HCEC 1CT (cell line): ENCODE measurements at regions not wholly inside any gene's neighbourhood (a gene's known extent, or its start where the extent isn't known, plus 50 kb on each side); places are given as distances from the start of the nearest gene placed in this dataset.

Experiments used
- DNase-seq: peaks from one replicate; pipeline ENCODE4 v3.0.0-alpha.2; 2017

DNA sequence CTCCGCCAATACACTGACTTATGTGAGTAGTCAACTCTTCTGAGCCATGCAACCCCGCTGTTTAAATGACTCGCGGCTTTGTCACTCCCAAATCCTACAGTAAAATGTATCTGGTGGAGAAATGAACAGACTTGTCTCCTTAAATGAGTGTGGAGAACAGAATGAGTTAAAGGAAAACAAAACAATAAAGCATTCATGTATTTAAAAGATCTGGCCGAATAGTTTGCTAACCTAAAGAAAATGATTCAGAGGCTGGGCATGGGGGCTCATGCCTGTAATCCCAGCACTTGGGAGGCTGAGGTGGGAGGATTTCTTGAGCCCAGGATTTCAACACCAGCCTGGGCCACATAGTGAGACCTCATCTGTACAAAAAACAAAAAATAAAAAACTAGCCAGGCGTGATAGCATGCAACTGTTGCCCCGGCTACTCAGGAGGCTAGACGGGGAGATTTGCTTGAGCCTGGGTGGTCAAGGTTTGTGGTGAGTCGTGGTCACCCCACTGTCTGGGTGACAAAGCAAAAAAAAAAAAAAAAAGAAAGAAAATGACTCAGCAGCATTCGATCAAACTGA lies 86.5 kb upstream of the PFKP start:
- DNase-seq: peak; percentile 21

DNA sequence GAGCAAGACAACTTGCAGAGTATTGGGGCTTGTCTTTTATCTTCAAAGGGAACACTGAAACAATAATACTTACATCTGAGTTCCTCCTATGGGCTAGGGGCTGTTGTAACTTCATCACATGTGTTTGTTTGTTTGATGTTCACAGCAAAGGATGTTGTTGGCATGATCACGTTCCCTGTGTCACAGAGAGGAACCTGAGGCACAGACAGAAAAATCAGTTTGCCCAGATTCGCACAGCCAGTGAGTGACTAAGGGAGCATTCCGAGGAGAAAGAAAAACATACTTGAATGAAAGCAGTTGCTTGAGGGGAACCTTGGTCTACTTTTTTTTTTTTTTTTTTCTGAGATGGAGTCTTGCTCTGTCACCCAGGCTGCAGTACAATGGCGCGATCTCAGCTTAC lies 87.2 kb upstream of the PFKP start:
- DNase-seq: no peak

DNA sequence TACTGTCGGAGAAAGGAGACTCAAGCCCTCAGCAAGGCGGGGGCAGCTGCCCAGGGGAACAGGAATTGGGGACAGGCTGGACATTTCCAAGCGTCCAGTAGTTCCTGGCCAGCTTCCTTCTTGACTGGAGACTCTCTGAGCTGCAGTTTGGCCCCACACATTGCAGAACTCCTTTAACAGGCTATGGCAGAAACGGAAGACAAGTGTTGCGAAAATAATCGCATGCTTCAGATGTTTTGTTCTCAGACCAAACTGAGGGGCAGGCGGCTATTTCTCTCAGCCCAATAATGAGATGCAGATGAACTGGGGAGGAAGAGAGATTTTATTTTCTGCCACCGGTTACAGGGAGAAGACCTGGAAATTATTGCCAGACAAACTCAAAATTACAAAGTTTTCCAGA lies 88.0 kb upstream of the PFKP start:
- DNase-seq: no peak

DNA sequence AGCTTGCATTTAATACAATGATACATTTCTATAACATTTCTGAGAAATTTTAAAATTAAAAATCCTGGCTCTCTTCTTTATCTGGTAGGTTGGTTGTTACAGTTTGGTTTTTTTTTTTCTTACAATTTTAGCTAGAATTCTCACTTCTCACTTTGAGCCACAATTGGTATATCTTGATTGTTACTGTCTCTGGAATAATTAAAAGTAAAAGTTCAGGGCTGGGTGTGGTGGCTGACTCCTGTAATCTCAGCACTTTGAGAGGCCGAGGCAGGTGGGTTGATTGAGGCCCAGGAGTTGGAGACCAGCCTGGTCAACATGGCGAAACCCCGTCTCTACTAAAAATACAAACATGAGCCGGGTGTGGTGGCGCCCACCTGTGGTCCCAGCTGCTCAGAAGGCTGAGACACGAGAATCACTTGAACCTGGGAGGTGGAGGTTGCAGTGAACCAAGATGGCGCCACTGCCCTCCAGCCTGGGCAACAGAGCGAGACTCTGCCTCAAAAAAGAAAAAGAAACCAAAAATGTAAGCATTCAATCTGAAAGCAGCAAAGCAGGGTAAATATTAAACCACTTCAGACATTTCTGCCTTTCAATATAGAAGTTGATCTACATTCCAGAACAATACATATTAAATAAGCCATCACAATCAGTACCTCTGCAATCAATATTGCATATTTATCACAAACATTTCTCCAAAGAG lies 88.6 kb upstream of the PFKP start:
- no peak for DNase-seq

DNA sequence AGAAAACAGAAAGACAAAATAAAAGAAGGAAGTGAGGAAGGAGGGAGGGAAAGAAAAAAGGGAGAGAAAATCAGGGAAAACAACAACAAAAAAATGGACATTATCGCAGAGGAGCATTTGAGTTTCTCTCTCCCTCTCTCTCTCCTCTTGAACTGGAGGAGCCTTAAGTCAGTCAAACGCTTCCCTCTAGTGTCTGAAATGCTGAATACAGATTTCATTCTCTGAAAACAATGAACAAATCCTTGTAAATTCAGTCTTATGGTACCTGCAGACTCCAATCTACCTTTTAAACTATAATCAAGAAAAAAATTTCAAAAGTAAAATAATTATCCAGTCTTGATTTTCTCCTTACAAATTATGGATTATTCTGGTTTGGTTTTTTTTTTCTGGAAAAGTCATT lies 89.2 kb upstream of the PFKP start:
- peak; percentile 28 for DNase-seq

DNA sequence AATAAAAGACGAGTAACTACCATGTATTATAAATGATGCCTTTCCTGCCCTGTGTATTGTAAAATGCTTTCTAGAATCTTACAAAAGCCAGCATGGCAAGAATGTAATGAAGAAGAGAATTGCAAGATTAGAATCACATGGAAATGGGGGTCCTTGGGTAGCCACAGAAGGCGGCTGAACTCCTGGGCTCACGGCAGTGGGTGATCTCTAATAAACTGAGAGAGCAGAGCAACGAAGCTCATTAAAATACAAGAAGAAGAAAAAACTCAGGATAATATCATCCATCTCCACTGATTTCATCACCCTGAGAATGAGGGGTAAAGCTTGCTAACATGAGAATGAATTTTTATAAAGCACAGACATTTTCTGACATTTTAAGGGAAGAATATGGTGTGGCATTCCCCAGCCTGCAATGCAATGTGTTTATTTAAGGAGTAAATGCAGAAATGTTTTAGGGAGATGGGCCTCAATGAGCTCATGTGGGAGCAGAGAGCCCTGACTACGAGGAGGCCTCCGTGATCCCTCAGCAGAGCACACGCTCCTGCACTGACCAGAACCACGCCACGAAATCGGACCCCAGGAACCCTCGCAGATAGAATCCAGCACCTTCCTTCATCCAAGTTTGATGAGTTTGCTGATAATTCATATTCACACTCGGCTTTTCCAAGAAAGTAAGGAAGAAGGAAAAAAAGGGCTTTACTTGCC lies 92.7 kb upstream of the PFKP start:
- no peak for DNase-seq

DNA sequence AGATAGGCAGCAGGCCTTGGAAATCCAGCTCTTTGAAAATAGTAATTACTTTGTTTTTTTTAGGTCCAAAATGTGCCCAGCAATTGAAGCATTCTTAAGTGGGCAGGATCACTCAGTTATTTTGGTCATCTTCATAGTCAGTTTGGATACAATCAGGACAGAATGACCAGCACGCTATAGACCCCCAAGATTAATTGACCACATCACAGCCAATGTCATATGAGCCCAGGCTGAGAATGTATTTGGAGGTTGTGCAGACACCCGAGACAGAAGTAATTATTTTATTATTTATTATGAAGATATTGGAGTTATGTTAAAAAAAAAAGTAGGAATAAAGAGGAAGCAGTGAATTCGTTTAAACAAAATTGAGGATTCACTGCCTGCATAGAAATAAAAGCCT lies 93.3 kb upstream of the PFKP start:
- DNase-seq: no peak

DNA sequence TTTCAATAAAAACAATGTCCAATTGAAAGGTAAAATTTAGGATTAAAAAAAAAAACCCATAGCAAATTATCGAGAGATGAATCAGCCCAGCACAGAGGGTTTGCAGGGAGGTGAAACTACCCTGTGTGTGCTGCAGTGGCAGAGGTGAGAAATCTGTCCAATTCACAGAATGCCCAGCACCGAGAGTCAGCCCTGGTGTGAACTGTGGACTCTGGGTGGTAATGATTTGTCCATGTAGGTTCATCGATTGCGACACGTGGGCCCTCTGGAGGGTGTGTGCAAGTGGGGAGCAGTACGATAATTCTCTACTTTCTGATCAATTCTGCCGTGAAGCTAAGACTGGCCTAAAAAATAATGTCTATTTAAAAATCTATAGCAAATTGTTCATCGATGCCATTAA lies 94.5 kb upstream of the PFKP start:
- no peak for DNase-seq

DNA sequence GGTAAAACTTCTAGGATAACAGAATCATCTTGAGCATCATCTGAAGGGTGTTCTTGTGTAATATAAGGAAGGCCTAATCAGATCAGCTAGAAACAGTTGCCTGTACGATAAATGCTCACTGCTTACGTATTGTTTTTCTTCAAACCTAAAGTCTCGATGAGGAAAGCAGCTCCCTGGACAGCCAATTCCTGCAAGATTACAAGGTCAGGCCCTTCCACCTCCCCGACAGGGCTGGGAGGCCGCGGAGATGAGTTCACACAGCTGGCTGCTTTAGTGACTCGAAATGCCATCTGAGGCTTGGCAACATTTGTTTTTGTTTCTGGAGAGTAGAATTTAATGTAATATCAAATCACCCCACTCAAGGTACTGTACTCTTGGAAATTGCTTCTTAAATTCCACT lies 95.1 kb upstream of the PFKP start:
- no peak for DNase-seq

DNA sequence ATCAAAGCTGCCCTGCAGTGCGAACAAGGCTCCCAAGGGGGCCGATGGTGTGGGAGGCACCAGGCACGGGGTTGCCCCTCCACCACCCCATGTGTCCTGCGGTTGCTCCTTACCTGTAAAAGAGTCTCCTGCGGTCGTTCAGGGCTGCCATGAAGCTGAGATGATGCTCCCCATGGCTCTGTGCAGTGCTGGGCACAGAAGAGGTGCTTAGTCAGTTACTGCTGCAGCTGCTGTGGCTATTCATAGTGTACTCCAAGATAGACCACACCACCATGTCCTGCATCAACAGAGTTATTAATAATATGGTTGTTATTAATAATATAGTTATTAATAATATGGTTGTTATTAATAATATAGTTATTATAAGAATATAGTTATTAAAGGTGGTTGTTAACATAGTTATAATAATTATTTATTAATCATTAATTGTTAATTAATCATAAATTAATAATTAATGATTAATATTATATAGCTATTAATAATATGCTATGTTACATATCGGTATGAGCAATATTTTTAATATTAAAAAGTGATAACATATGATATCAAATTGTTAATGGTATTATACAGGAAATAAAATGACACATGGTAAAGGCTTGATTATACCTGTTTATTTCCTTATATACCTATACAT lies 97.0 kb upstream of the PFKP start:
- DNase-seq: no peak

DNA sequence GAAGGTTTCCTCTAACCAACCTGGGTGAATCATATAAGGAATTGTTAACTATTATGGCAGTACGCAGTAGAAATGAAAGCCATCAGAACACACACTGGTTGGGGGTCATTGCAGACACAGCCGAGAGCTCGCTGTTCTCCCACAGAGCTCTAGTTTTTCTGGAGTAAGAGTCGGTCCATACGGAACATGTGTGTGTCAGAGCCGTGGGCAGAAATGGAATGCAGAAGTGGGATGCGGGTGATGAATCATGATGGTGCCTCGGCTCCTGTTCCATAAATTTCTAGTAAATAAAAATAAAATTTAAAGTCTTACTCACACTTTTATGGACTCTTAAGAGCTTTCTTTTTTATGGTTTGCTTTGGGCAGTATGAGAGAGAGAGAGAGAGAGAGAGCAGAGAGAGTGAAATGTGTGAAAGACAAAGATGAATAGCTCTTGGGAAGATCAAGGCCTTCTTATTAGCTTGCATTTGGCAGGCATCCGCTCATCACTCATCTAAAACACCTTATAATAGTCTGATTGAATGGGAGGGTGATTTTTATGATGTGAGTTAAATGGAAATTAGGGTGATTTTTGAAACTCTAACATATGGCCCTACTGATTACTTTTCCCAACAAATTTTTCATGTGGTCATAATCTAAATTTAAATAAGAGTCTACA lies 98.8 kb upstream of the PFKP start:
- DNase-seq: peak; percentile 33

DNA sequence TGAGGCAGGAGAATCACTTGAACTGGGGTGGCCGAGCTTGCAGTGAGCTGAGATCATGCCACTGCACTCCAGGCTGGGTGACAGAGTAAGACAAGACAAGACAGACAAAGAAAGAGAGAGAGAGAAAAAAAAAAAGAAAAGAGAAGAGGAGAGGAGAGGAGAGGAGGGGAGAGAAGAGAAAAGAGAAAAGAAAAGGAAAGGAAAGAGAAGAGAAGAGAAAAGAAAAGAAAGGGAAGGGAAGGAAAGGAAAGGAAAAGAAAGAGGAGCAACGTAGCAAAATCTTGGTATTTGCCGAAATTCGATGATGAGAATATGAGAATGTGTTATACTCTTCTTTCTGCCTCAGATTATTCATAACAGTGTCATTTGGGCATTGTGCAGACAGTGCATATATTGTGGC lies 101.2 kb upstream of the PFKP start:
- DNase-seq: no peak

DNA sequence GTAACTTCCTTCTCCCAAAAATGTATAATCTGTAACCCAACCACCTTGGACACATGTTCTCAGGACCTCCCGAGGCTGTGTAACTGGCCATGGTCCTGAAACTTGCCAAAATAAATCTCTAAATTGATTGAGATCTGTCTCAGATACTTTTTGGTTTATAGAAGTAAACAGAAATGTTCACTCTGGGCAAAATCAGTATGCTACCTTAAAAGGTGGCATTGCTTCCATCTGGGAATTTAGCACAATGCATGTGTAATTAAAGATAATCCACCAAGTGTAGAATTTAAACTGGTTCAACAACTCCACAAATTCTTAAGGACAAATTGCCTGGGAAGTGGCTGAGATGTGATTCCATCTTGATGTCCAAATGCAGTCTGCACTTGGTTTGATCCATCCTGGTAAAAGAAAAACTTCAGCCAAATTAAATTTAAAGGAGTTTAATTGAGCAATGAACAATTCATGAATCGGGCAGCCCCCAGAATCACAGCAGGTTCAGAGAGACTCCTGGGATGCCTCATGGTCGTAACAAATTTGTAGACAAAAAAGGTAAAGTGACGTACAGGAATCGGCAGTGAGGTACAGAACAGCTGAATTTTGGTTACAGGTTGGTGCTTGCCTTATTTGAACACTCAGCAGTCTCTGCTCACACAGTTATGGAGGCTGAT lies 102.6 kb upstream of the PFKP start:
- DNase-seq: no peak

DNA sequence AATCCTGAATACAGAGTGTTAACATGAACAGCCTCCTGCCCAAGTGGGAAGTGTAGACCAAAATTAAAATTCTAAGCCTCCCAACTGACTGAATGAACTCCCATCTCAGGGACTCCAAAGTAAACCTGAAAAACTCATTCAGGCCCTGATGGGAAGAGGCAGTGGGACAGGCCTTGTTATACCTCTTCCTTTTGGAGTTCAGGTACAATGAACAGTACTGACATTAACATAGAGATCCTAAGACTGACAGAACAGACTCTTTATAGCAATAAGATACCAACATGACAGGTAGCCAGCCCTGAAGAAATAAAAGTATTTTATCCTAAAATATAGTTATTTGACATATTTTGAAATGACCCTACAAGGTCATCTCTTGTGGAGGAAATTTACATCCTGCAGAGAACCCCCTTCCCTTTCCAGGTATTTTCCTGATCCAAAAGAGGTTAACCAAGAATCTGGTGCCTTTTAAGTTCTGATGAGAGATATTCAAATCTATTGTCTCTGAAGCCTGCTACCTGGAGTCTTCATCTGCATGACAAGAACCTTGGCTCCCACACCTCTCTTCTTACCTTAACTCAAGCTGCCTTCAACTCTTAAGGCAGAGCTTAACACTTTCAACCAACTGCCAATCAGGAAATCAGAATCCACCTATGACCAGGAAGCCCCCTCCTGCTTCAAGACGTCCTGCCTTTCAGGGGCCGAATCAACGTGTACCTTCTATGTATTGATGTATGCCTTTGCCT lies 103.3 kb upstream of the PFKP start:
- no peak for DNase-seq

DNA sequence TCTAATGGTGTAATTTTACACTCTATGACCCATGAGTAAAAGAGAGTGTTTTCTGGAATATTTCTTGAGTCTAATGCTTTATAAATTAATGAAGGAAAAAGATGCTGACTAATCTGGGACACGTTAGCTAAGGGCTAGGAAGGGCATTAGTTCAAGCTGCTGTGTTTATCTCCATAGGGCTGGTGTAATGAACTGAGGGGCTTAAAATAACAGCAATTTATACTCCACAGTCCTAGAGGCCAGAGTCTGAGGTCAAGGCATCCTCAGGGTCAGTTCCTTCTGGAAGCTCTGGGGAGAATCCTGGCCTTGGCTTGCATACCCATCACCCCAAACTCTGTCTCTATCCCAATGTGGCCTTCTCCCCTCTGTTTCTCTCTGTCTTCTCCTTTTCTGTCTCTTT lies 105.2 kb upstream of the PFKP start:
- DNase-seq: no peak

DNA sequence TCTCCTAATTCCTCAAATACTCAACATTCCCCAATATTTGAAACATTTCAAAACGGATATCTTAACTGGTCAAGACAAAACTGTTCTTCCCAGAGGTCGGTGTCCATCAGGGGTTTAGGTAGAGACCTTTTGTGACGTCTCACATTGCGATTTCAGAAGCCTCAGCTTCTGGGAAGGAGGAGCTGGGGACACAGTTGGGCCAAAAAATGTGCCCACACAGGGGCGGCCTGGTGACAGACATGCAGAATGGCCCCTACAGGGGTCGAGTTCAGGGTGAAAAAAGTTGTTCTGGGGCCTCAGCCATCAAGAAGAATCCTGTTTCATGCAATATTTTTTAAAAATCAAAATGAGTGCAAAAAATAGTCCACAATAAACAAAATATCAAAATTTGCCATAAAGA lies 108.7 kb upstream of the PFKP start:
- DNase-seq: no peak

DNA sequence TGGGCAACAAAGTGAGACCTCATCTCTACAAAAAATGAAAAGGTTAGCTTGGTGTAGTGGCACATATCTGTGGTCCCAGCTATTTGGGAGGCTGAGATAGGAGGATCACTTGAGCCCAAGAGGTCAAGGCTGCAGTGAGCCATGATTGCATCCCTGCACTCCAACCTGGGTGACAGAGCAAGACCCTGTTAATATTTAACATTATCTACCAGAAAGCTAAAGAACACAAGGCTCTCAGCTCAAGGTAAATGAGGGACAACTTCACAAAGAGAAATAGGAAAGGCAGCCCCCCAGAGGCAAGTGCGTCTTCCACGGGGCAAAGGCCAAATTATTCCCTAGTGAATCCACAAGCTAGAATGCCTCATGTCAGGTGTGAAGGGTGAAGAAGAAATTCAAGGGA lies 109.6 kb upstream of the PFKP start:
- no peak for DNase-seq

DNA sequence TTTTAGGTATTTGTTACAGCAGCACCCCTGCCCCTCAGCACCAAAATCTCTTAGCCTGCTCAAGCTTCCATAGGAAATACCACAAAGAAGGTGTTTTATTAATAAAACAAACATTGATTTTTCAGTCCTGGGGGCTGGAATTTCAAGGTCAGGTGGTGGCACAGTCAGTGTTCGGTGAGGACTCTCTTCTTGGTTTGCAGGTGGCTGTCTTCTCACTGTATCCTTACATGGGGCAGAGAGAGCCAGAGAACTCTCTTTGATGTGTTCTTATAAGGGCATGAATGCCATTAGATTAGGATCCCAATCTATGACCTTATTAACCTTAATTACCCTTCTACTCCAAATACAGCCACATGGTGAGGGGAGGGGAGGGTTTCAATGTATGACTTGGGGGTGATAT lies 112.3 kb upstream of the PFKP start:
- no peak for DNase-seq

DNA sequence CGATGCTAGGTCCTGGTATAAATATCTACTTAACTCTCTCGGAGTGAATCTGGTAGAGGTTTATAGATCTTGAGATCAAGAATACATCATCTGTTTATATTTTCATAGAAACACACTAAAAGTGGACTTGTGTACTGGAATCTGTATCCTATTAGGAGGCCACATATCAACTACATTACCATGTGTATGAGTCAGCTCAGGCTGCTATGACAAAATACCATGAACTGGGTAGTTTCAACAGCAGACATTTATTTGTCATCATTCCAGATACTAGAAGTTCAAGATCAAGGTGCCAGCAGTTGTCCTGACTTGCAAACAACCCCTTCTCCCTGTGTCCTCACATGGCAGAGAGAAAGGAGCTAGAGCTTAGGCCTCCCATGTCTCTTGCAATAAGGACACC lies 113.9 kb upstream of the PFKP start:
- DNase-seq: peak; percentile 4

DNA sequence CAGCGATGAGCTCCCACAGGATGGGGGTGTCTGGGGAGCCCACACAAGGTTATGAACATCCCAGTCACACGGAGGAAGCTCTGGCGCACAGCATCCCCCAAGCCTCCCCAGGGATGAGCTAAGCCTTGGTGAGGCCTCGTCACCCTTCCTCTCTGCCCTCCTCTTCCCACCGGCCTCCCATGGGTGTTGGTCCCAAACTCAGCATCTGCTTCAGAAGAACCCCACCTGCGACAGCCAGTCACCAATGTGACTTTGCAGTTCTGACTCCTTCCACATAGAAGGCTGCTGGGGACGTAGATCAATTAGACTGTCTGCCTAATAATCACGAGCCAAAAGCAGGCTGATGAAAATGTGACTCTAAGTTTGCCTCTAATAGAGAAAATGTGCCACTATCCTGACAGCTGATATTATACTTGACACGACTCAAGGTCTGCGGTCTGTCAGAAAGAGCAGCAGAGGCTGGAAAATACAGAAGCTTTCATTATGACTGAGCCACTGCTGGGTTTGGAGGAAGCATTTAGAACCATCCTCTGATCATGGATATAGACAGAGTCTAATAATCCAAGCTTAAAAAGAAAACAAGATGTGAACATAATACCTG lies 116.0 kb upstream of the PFKP start:
- no peak for DNase-seq

DNA sequence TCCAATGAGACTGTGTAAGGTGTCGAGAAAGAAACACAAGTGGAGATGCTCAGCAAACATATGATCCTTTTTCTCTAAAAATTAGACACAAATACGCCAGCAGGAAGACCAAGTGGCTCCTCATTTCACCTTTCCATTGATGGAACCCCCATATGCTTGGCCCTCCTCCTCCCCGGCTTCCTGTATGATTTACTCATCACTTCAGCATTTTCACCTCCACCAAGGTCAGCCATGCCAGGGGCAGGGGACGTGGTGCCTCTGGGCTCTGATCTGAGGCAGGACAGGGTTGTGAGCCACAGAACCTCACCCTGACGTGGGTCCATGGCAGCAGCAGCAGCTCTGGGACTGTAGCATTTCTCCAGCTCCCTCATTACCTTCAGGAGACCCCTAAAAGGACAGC lies 116.8 kb upstream of the PFKP start:
- DNase-seq: no peak

DNA sequence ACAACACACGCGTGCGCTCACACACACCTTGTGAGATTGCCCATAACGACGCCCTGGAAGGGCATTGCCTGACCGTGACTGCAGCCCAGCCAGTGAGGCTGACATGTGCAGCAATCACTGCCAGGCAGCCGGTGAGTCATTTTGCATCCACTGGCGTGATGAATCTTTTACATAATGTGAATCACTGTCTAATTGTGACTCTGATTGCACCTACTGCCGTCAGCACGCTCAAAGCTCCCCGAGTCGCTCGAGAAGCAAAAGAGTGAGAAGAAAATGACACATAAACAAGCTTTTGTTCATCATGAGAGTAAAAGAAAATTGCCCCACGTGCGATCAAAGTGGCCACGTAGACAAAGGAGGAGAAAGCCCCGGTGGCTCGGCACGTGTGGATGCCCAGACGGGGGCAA lies 117.4 kb upstream of the PFKP start:
- DNase-seq: peak; percentile 8
